NCI-H510A treated with DMSO at 0.1 percent for 48 hours (cell line): ENCODE measurements at regions not wholly inside any gene's neighbourhood (a gene's known extent, or its start where the extent isn't known, plus 50 kb on each side); places are given as distances from the start of the nearest gene placed in this dataset.
A peak's percentile ranks its signal among the peaks of the same experiment; 100 is the strongest.

ENCODE experiments used
- DNase-seq: peaks from one replicate; lab custom pipeline; 2025; lab: John Stamatoyannopoulos, UW

DNA sequence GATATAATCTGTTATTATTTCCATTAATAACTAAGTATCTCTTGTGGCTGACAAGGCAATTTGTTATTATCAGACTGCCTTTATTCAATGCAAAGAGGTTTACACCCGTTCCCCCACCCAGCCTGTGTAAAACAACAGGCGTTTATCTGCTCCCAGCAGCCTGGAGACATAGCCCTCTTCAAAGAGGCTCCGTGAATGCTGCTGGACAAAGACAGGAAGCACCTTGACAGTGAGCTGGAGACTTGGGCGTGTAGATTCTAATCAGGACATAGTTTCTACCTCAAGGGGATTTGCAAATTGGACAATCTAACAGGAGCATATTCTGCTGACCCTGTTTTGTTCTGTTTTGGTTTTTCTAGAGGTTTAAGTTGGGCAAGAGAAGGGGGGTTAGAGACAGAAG lies 733.0 kb upstream of the KIRREL3 start:
- DNase-seq = peak; percentile 18

GRCh38 chr11:127726367-127726766 lies 725.8 kb upstream of the KIRREL3 start:
- no peak for DNase-seq

DNA sequence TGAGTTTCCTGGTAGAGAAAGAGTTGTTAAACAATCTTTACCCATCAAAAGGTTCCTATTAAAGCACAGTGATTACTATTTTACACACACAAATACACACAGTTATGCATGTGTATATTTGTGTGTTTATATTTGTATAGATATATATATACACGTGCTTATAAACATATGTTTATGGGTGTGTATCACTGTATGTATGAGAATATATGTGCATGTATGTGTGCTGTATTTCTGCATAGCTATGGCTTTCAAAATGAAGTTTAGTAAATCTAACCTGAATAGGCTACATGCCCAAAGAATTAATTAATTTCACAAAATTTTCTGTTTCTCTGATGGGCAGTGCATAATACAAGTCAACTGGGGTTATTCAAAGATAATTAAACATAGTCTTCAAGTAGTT lies 723.1 kb upstream of the KIRREL3 start:
- DNase-seq = no peak

- no peak for DNase-seq
Measured at GRCh38 chr11:127713226-127713625, 712.7 kb upstream of the KIRREL3 start.

- DNase-seq = no peak
Measured at GRCh38 chr11:127711748-127712147, 711.2 kb upstream of the KIRREL3 start.

GRCh38 chr11:127710831-127711230 lies 710.3 kb upstream of the KIRREL3 start:
- no peak for DNase-seq

- no peak for DNase-seq
Measured at GRCh38 chr11:127709960-127710359, 709.4 kb upstream of the KIRREL3 start.

GRCh38 chr11:127693686-127694085 lies 693.1 kb upstream of the KIRREL3 start:
- DNase-seq = no peak

GRCh38 chr11:127683321-127683720 lies 682.8 kb upstream of the KIRREL3 start:
- no peak for DNase-seq

DNA sequence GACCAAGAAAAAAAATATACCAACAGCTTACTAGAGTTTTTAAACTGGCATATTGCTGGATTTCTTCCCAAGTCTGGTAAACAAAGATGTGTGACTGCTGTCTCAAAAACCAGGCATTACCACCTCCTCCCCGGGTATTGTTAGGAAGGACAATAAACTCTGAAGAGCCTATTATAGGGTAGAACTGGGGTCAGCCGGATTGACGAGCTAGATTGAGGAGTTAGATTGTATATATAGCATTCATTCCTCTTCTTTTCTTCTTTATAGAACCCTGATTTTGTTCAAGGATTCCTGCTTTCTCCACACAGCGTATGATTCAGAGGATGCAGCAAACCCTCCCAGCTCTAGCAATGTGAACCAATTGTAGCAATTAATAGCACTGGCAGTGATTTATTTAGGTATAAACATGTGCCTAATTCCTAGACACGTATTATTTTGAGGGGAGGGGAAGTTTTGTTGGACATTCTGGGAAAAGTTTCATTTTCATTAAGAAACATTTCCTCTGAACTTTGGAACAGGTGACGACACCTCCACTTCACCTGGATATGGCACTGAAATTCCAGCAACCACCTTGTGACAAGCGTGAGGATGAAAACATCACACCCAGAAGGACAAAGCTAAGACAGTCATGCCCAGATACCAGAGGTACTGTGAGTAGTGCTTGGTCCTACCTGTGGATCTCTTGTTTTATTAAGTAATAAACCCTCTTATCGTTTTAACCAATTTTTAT lies 679.4 kb upstream of the KIRREL3 start:
- DNase-seq = no peak

DNA sequence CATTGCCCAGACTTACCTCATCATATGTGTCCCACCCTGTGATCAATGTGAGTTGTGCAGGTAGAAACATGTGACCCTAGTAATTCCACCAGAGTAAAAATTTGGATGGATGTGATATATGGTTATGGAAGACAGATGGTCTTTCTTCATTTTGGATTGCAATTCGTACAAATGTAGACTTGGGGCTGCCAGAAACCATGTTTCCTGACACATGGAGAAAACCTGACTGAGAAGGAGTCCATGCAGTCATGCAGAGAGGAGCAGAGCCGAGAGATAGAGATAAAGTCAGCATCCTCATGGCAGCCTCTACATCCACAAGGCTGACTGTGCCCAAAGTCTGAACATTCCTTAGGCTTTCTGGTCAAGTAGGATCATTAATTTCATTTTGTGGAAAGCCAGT lies 678.1 kb upstream of the KIRREL3 start:
- DNase-seq = no peak

GRCh38 chr11:127677660-127678425 lies 677.3 kb upstream of the KIRREL3 start:
- no peak for DNase-seq

GRCh38 chr11:127675581-127675980 lies 675.0 kb upstream of the KIRREL3 start:
- DNase-seq = peak; percentile 31

DNA sequence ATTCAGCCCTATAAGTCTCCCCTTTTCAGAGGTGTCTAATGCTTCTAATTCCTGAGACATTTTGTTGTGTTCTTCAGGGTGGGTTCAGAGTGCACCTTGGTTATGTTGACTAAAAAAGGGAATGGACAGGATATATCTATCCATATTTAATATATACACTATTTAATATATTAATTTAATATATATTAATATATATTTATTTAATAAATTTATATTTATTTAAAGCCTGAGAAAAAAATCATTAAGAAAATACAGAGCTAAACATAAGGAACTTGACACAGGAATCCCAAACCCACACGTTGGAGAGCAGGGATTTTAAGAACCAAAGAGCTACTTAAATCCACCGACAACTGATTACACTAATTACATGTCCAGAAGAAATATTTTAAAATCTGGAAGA lies 674.2 kb upstream of the KIRREL3 start:
- DNase-seq = no peak

GRCh38 chr11:127670374-127671119 lies 670.0 kb upstream of the KIRREL3 start:
- DNase-seq = no peak

DNA sequence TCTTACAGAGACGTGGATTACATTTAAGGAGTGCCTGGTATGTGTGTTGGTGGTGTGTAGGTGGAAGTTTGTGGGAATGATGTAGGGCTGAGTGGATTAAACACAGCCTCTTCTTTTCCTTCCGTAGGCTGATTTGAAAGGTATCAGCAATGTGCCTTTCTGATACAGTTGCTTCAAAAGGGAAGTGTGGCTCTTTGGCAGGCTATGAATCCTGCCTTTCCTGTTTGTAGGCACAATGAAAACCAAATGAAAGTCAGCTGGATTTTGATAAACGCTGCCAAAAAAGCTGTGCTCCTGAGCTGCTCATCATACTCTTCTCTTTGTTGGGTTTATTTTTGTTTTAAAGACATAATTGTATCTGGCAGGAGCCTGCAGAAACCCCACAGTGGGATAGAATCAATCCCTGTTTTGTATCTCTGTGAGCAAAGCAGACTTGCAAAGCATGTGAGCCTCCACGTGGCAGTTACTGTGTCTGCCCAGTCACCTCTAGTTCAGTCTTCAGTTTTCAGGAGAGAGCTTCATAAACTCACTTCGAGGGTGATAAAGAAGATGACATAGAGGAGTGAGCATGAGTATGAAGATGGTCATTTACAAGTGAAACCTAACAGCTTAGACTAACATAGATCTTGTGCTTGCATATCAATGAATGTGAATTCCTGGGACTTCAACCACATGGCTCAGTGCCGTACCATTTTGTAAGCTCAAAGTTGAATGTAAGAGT lies 655.7 kb upstream of the KIRREL3 start:
- no peak for DNase-seq

DNA sequence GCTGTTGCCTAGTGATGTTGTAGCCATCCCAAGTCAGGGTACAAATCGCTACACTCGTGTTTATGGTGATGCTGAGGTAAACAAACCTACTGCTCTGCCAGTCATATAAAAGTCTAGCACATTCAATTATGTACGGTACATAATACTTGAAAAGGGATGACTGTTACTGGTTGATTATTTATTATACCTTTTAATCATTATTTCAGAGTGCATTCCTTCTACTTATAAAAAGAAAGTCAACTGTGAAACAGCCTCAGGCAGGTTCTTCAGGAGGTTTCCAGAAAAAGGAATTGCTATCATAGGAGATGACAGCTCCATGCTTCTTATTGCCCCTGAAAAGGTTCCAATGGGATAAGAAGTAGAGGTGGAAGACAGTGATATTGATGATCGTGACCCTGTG lies 652.5 kb upstream of the KIRREL3 start:
- no peak for DNase-seq

DNA sequence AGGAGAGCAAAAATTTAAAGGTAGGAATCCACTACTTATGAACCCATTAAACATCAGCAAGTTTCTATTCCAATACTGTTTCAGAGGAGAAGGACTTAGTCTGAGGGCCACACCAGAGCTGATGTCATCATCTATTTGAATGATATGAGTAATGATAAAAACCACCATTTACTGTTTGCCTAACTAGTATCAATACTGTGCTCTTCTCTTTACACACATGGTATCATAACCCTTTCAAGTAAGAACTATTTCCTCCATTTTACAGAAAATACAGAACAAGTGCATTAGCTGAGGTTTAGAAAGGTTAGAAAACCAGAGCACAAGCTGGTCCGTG lies 651.3 kb upstream of the KIRREL3 start:
- no peak for DNase-seq

- DNase-seq = no peak
Measured at GRCh38 chr11:127651175-127651887, 650.8 kb upstream of the KIRREL3 start.

DNA sequence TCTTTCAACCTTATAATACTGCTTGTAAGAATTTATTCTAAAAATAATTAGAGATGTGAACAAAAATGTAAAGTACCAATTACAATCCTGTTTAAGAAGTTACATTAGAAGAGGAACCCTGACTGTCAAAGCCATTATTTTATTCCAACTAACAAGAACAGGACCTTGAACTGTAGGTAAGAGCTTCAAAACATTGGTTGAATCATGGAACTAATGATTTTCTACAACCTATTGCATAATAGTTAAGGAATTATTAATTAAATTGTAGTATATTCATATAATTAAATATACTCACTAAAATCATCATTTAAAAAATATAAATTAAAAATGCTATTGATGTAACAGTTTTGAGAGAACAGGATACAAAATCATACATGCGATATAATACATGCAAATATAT lies 649.4 kb upstream of the KIRREL3 start:
- no peak for DNase-seq

DNA sequence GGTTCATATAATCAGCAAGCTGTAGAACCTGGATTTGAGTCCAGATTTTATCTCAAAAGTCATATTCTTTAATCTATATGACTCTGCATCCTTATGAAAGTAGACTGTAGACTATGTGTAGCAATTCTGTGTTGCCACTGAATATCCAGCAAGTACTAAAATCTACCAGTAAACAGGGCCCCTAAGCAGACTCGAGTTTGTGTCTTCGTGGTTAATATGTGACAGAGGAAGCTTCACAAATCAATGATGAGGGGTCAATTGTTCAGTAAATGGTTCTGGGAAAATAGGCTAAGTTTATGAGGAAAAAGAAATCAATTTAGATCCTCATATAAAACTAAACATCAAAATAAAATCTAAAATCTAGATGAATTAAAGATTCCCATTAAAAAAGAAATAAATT lies 648.5 kb upstream of the KIRREL3 start:
- no peak for DNase-seq

DNA sequence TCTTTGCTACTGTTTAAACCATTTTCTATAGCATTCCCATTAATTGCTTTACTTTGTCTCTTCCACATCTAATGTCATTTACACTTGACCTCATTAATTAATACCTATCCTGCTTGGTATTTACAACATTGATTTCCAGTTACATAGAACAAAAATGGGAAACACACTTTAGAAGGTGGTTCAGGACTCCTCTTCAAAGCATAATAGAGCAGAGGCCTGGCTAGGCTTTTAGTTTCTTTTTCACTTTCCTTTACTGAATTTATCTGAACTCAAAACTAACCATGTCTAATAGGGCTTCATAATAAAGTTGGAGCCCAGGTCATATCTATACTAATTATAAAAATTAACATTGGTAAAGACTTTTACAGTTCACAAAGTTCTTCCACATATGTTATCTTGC lies 648.0 kb upstream of the KIRREL3 start:
- DNase-seq = no peak
